A549 (cell line): ENCODE measurements at regions not wholly inside any gene's neighbourhood (a gene's known extent, or its start where the extent isn't known, plus 50 kb on each side); places are given as distances from the start of the nearest gene placed in this dataset.

Source experiments
- ATAC-seq, 2 experiments: fragments of 200-7000 bp in 1 of 2; fragments of >200 bp in 1 of 2; cut with Nextera tagmentation in 1 of 2; cut with Tn5 transposase in 1 of 2; 3 replicates each; pipeline versions ENCODE4 v1.8.0 to v1.9.1; 2018 to 2020; ENCODE audit warnings: mild to moderate bottlenecking in 1 of 2, moderate library complexity in 1 of 2
- CTCF ChIA-PET: fragments of 300-600 bp; sonication (Branson Sonifier 250); formaldehyde crosslinking; extraction: SDS; loops from one replicate; lab custom pipeline; 2021; ENCODE audit warnings: antibody characterized with exemption, inconsistent platforms; lab: Yijun Ruan, JAX
- POLR2A ChIA-PET: fragments of 350-600 bp; formaldehyde crosslinking; extraction: SDS; loops from one replicate; lab custom pipeline; 2021; ENCODE audit warnings: antibody characterized with exemption, inconsistent platforms; lab: Yijun Ruan, JAX
- DNase-seq, 2 experiments: peaks; one replicate each; pipeline versions ENCODE4 v3.0.0 to v3.0.0-alpha.2; 2011 to 2016; ENCODE audit warnings: low read depth in 1 of 2, low spot score in 1 of 2
- FAIRE-seq: peaks from 2 replicates; lab custom pipeline; 2011; peaks lifted over from hg19 to GRCh38; lab: Jason Lieb, UNC
- H3K27ac ChIP-seq, 2 experiments: fragments of >200 bp; sonication (Bioruptor Twin); formaldehyde crosslinking; 3 replicates each; pipeline ENCODE4 v1.5.1; 2016 to 2017
- H3K4me1 ChIP-seq: fragments of >200 bp; sonication (Bioruptor Twin); formaldehyde crosslinking; 3 replicates; pipeline ENCODE4 v1.6.1; 2016
- H3K4me2 ChIP-seq: fragments of >200 bp; sonication (Bioruptor Twin); formaldehyde crosslinking; 3 replicates; pipeline ENCODE4 v1.6.1; 2016
- H3K4me3 ChIP-seq: fragments of >200 bp; sonication (Bioruptor Twin); formaldehyde crosslinking; 3 replicates; pipeline ENCODE4 v1.5.1; 2016
- H3K9me3 ChIP-seq: fragments of >200 bp; sonication (Bioruptor Twin); formaldehyde crosslinking; 3 replicates; pipeline ENCODE4 v1.6.1; 2016
- BHLHE40 ChIP-seq: IDR thresholded peaks from 2 replicates; pipeline ENCODE4 v1.6.1; 2012; ENCODE audit warnings: low read depth, low read length, inconsistent platforms
- CEBPB ChIP-seq, 2 experiments: fragments of >200 bp in 1 of 2; sonication (Bioruptor Twin) in 1 of 2; formaldehyde crosslinking in 1 of 2; IDR thresholded peaks; 2 replicates each; pipeline ENCODE4 v1.6.1; 2012 to 2016
- CHD4 ChIP-seq: fragments of 200-600 bp; sonication (generic); IDR thresholded peaks from 2 replicates; pipeline ENCODE4 v1.6.1; 2016; ENCODE audit warnings: antibody characterized with exemption, mild to moderate bottlenecking, borderline replicate concordance
- E2F6 ChIP-seq: IDR thresholded peaks from 2 replicates; pipeline ENCODE4 v1.6.1; 2012; ENCODE audit warnings: low read depth, borderline replicate concordance
- EHMT2 ChIP-seq: fragments of 200-600 bp; sonication (generic); IDR thresholded peaks from 2 replicates; pipeline ENCODE4 v1.6.1; 2016; ENCODE audit warnings: antibody characterized with exemption, low read depth, mild to moderate bottlenecking, moderate library complexity
- ESRRA ChIP-seq: fragments of 150-350 bp; IDR thresholded peaks from 2 replicates; pipeline ENCODE4 v1.6.1; 2014; ENCODE audit warnings: mild to moderate bottlenecking, low read length, borderline replicate concordance
- FOSL2 ChIP-seq, 2 experiments: fragments of 450-650 bp in 1 of 2; fragments of >200 bp in 1 of 2; sonication (Bioruptor Twin) in 1 of 2; formaldehyde crosslinking; IDR thresholded peaks; 2 replicates each; pipeline versions ENCODE4 v1.5.0 to v1.6.1; 2016 to 2020; ENCODE audit warnings: mild to moderate bottlenecking in 1 of 2, moderate library complexity in 1 of 2
- GATA3 ChIP-seq: IDR thresholded peaks from 2 replicates; pipeline ENCODE4 v1.6.1; 2012; ENCODE audit warnings: borderline replicate concordance
- HDAC2 ChIP-seq: fragments of 200-600 bp; sonication (generic); IDR thresholded peaks from 2 replicates; pipeline ENCODE4 v1.6.1; 2016
- HEYL ChIP-seq: fragments of 250-450 bp; sonication (Bioruptor Pico); IDR thresholded peaks from 2 replicates; pipeline ENCODE4 v1.8.0; 2021; ENCODE audit warnings: mild to moderate bottlenecking, moderate library complexity
- KDM1A ChIP-seq: fragments of 200-600 bp; sonication (generic); IDR thresholded peaks from 2 replicates; pipeline ENCODE4 v1.6.1; 2016; ENCODE audit warnings: low read depth, mild to moderate bottlenecking
- KDM5A ChIP-seq: fragments of 200-600 bp; sonication (generic); IDR thresholded peaks from 2 replicates; pipeline ENCODE4 v1.6.1; 2016; ENCODE audit warnings: antibody characterized with exemption, mild to moderate bottlenecking
- MAX ChIP-seq: IDR thresholded peaks from 2 replicates; pipeline ENCODE4 v1.6.1; 2012
- NFE2L2 ChIP-seq: fragments of 150-350 bp; conservative IDR thresholded peaks from 2 replicates; pipeline ENCODE4 v1.6.1; 2014; ENCODE audit warnings: low read length
- NPAS2 ChIP-seq: fragments of 250-450 bp; sonication (Bioruptor Pico); IDR thresholded peaks from 2 replicates; pipeline ENCODE4 v1.8.0; 2022; ENCODE audit warnings: mild to moderate bottlenecking, moderate library complexity, borderline replicate concordance
- POLR2AphosphoS2 ChIP-seq: conservative IDR thresholded peaks from 2 replicates; pipeline ENCODE4 v1.6.1; 2012; ENCODE audit warnings: low read length, improper control_type of control experiment, inconsistent platforms
- TFCP2L1 ChIP-seq: fragments of 250-450 bp; sonication (Bioruptor Pico); IDR thresholded peaks from 2 replicates; pipeline ENCODE4 v1.5.0; 2021; ENCODE audit warnings: mild to moderate bottlenecking
- TP53 ChIP-seq: fragments of 250-450 bp; sonication (Bioruptor Pico); IDR thresholded peaks from 2 replicates; pipeline ENCODE4 v1.5.0; 2021; ENCODE audit warnings: mild to moderate bottlenecking, moderate library complexity
- USF2 ChIP-seq: fragments of 450-650 bp; IDR thresholded peaks from 2 replicates; pipeline ENCODE4 v1.6.1; 2014; ENCODE audit warnings: antibody characterized with exemption
- ZNF302 ChIP-seq: fragments of 250-450 bp; sonication (Bioruptor Pico); IDR thresholded peaks from 2 replicates; pipeline ENCODE4 v1.9.0; 2021; ENCODE audit warnings: inconsistent platforms, mild to moderate bottlenecking, moderate library complexity
- WGBS: methylation state at CpG from one replicate; pipeline ENCODE4 v1.1.6; 2017; ENCODE audit errors: missing lambda C conversion rate; 5-methylcytosine and 5-hydroxymethylcytosine counted together
- TF ChIP-seq, protein P1 (sequence below): fragments of 150-350 bp; IDR thresholded peaks from 2 replicates; pipeline ENCODE4 v1.6.1; 2014; ENCODE audit warnings: low read depth, mild to moderate bottlenecking, low read length
- TF ChIP-seq, protein P2 (sequence below): IDR thresholded peaks from 2 replicates; pipeline ENCODE4 v1.6.1; 2012
- TF ChIP-seq, protein P3 (sequence below): fragments of 200-600 bp; sonication (generic); IDR thresholded peaks from 2 replicates; pipeline ENCODE4 v1.6.1; 2016; ENCODE audit warnings: antibody characterized with exemption, mild to moderate bottlenecking, moderate library complexity

- TF ChIP-seq, protein P1, sequence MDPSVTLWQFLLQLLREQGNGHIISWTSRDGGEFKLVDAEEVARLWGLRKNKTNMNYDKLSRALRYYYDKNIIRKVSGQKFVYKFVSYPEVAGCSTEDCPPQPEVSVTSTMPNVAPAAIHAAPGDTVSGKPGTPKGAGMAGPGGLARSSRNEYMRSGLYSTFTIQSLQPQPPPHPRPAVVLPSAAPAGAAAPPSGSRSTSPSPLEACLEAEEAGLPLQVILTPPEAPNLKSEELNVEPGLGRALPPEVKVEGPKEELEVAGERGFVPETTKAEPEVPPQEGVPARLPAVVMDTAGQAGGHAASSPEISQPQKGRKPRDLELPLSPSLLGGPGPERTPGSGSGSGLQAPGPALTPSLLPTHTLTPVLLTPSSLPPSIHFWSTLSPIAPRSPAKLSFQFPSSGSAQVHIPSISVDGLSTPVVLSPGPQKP: no peak
- TF ChIP-seq KDM5A (no peak), ZNF302 (CRISPR knock-in tag) (no peak), TFCP2L1 (CRISPR knock-in tag) (no peak), KDM1A (no peak), POLR2AphosphoS2 (no peak), HDAC2 (no peak), CEBPB (IDR thresholded peaks at IDR 0.05) (no peak), ESRRA (no peak), HEYL (CRISPR knock-in tag) (no peak), FOSL2 (IDR thresholded peaks at IDR 0.05) (no peak), FOSL2 (CRISPR knock-in tag; IDR thresholded peaks at IDR 0.05) (no peak)
- no peaks in the 10 kb centered on the region for H3K4me1 ChIP-seq
- H3K4me3 ChIP-seq: no peak overlapping the region
- peaks cover 9% of the 10 kb centered on the region; the same call in 1 of the 3 replicates for H3K9me3 ChIP-seq
- ChIA-PET CTCF (no interaction called here), POLR2A (no interaction called here)
- no peak overlapping the region for H3K4me2 ChIP-seq
- ATAC-seq: no peak
- no peak for DNase-seq
- under 1% methylated on average over 2 of the region's 2 CpGs for WGBS
- H3K27ac ChIP-seq: no peak overlapping the region
- FAIRE-seq: no peak
These were observed 357.2 kb downstream of the REEP3 start for GRCh38 chr10:63878428-63878827.

GRCh38 chr10:63883861-63884260, 362.7 kb downstream of the REEP3 start:
- DNase-seq (no peak), FAIRE-seq (no peak), ATAC-seq (no peak)
- Histone ChIP-seq H3K27ac (no peak overlapping the region), H3K4me3 (no peak overlapping the region), H3K9me3 (0 out of 3 replicates have a peak, but pooled peaks cover 3% of the 10 kb centered on the region), H3K4me2 (no peak overlapping the region), H3K4me1 (no peaks in the 10 kb centered on the region)
- POLR2A ChIA-PET: no interaction called here
- CTCF ChIA-PET: interaction anchor here (1.2 to 1.3 kb wide), 2 partner anchors 11 to 17 kb away, joined by 4 to 5 read pairs; no protein-coding TSS in a partner anchor
- TF ChIP-seq GATA3 (no peak), HEYL (CRISPR knock-in tag) (no peak), NPAS2 (CRISPR knock-in tag) (no peak), EHMT2 (no peak), TP53 (CRISPR knock-in tag) (no peak), E2F6 (no peak), CEBPB (IDR thresholded peaks at IDR 0.05) (no peak)
- TF ChIP-seq, protein P2, sequence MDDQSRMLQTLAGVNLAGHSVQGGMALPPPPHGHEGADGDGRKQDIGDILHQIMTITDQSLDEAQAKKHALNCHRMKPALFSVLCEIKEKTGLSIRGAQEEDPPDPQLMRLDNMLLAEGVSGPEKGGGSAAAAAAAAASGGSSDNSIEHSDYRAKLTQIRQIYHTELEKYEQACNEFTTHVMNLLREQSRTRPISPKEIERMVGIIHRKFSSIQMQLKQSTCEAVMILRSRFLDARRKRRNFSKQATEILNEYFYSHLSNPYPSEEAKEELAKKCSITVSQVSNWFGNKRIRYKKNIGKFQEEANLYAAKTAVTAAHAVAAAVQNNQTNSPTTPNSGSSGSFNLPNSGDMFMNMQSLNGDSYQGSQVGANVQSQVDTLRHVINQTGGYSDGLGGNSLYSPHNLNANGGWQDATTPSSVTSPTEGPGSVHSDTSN: no peak
- 12% methylated on average over 1 of the region's 1 CpG for WGBS

DNA sequence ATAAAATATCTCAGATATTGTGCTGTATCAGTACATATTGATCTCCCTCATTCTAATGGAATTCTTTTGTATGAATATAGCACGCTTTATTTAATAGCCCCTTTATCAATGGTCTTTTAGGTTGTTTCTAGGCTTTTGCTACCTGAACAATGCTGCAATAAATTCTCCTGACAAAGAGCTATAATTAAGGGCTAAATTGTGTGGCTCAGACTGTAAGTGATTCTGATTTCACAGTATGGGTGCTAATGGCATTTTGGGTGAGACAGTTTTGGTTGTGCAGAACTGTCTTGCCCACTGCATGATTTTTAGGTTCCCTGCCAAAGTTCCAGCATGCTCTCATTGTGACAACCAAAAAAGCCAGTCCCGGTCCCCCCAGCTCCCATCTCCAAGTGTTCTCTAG, 363.2 kb downstream of the REEP3 start:
- Histone ChIP-seq H3K27ac (no peak overlapping the region), H3K9me3 (no peaks in the 10 kb centered on the region), H3K4me1 (no peaks in the 10 kb centered on the region), H3K4me2 (no peak overlapping the region), H3K4me3 (no peak overlapping the region)
- no peak for TF ChIP-seq TFCP2L1 (CRISPR knock-in tag)
- TF ChIP-seq GATA3: no peak
- TF ChIP-seq FOSL2 (IDR thresholded peaks at IDR 0.05): no peak
- TF ChIP-seq FOSL2 (CRISPR knock-in tag; IDR thresholded peaks at IDR 0.05): no peak
- no peak for TF ChIP-seq BHLHE40
- TF ChIP-seq CHD4: no peak
- TF ChIP-seq, protein P3, sequence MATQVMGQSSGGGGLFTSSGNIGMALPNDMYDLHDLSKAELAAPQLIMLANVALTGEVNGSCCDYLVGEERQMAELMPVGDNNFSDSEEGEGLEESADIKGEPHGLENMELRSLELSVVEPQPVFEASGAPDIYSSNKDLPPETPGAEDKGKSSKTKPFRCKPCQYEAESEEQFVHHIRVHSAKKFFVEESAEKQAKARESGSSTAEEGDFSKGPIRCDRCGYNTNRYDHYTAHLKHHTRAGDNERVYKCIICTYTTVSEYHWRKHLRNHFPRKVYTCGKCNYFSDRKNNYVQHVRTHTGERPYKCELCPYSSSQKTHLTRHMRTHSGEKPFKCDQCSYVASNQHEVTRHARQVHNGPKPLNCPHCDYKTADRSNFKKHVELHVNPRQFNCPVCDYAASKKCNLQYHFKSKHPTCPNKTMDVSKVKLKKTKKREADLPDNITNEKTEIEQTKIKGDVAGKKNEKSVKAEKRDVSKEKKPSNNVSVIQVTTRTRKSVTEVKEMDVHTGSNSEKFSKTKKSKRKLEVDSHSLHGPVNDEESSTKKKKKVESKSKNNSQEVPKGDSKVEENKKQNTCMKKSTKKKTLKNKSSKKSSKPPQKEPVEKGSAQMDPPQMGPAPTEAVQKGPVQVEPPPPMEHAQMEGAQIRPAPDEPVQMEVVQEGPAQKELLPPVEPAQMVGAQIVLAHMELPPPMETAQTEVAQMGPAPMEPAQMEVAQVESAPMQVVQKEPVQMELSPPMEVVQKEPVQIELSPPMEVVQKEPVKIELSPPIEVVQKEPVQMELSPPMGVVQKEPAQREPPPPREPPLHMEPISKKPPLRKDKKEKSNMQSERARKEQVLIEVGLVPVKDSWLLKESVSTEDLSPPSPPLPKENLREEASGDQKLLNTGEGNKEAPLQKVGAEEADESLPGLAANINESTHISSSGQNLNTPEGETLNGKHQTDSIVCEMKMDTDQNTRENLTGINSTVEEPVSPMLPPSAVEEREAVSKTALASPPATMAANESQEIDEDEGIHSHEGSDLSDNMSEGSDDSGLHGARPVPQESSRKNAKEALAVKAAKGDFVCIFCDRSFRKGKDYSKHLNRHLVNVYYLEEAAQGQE: no peak
- no peak for TF ChIP-seq NFE2L2
- no peak for TF ChIP-seq USF2
- no peak for TF ChIP-seq MAX
- no peak for ATAC-seq
- CTCF ChIA-PET: no interaction called here
- POLR2A ChIA-PET: no interaction called here
- FAIRE-seq: no peak
- 32% methylated on average over 2 of the region's 2 CpGs for WGBS
- no peak for DNase-seq
